NCI-H510A (cell line): ENCODE measurements at regions not wholly inside any gene's neighbourhood (a gene's known extent, or its start where the extent isn't known, plus 50 kb on each side); places are given as distances from the start of the nearest gene placed in this dataset.
A peak's percentile ranks its signal among the peaks of the same experiment; 100 is the strongest.

ENCODE experiments used
- DNase-seq: peaks from one replicate; lab custom pipeline; 2025; lab: John Stamatoyannopoulos, UW

- DNase-seq = no peak
Observed at GRCh38 chr14:66365388-66365787, 120.8 kb upstream of the CCDC196 start.

- DNase-seq = no peak
Observed at GRCh38 chr14:66369157-66369697, 116.9 kb upstream of the CCDC196 start.

GRCh38 chr14:66371776-66372175 is 114.4 kb upstream of the CCDC196 start:
- DNase-seq = no peak

DNA sequence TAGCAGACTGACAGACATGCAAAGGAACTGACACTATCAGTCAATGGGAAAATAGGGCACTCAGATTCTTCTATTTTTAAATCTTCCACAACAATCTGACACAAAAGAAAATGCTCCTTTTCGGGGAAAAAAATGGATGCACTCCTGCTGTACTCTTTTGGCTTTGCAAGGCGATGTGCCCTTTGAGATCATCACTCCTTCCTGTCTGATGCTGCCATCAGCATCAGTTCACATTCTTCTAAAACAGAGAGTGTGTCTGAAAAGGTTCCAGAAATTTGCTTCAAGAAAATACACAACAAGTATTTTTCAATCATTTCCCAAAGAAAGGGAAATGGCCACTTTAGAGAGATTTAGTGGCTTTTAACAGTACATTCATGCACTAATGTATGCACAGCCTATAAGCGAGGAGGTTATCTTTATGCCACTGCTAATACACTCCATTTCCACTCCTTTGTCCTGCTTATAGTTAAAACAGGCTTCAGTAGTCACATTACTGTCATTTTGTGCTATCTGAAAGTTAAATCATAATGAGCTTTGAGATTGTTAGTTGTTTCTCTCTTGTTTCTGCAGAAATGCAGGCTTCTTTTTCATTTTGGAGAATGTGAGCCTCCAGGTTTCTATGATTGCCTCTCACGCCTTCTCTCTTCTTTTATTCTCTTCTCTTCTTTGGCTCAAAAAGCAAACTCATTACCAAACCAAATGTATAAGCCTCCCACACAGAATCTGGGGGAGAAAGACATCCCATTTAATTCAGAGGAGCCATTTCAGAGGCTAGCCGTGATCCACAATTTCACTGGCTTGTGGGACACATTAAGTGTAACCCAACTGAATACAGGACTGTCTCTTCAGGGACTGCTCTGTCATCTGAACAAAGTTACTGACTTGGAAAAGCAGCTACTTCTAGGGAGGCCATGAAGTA is 110.9 kb upstream of the CCDC196 start:
- no peak for DNase-seq

- no peak for DNase-seq
Observed at GRCh38 chr14:66377574-66377973, 108.6 kb upstream of the CCDC196 start.

DNA sequence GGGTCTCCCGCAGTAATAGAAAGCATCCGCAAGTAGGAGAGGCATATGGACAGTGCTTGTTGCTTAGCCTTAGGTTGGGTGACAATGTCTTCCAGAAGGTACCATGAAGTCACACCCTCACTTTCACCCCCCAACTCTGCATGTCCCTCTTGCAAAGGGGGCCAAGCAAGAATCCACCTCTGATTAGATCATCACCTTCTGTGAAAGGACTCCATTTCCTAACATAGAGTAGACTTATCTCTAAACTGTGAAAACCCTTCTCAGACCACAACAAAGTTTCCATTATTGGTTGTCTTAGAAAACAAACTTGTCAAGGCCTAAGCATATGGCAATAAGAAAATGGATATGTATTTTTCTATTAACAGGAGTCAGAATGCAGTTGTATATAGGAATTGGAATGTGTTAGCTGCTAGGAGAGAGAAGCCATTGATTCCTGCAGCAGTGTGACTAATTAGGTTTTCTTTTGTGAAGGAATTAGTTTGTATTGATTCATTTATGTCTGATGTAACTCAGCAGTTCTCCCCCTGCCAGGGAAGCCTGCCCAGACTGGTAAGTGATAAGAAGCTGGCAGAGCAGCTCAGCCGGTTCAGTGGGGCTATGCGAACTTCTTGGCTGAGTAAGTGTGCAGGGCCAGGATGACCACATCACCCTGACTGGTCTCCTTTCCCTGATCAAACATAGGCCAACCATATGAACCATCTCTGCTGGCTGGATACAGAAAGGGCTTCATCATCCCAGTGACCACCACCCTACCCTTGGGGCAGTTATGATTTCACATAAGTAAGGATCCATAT is 107.3 kb upstream of the CCDC196 start:
- DNase-seq = no peak

GRCh38 chr14:66380143-66380542 is 106.0 kb upstream of the CCDC196 start:
- DNase-seq = no peak

GRCh38 chr14:66381755-66382154 is 104.4 kb upstream of the CCDC196 start:
- DNase-seq = no peak

DNA sequence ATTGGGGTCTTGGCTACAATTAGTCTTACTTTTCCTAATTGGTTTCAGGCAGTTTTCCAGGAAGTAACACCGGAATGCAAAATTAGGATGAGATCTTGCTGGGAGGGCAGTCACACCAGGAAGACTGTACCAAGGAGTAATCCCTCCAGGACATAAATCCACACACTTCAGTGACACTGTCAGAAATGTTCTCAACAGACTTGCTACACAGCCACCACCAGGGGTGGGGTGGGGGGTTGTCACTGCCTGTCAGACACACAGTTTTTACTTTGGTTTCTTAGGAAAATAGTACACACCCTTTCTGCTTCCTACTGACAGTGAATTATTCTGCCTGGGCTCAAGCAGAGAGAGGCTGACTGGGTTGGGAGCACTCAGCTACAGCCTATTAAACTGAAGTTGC is 102.9 kb upstream of the CCDC196 start:
- no peak for DNase-seq

DNA sequence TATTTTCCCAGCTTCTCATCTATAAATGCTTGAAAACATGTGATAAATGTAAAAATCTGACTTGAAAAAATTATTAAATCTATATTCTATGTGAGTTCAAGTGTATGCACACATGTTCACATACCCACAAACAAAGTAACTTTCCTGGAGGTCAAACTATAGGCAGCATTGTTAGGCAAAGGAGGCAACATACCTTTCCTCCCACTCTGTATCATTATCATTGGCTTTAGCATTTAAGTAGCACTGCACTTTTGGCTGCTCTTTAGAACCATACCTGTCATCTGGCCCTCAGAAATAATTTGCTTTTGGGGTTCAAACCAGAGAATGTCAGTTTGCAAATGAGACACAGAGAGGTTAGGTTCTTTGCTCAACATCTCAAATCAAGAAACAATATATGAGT is 102.4 kb upstream of the CCDC196 start:
- DNase-seq = no peak

- DNase-seq = no peak
Observed at GRCh38 chr14:66388516-66388915, 97.7 kb upstream of the CCDC196 start.

GRCh38 chr14:66389481-66389880 is 96.7 kb upstream of the CCDC196 start:
- DNase-seq = no peak

- DNase-seq = no peak
Observed at GRCh38 chr14:66395300-66395699, 90.9 kb upstream of the CCDC196 start.

DNA sequence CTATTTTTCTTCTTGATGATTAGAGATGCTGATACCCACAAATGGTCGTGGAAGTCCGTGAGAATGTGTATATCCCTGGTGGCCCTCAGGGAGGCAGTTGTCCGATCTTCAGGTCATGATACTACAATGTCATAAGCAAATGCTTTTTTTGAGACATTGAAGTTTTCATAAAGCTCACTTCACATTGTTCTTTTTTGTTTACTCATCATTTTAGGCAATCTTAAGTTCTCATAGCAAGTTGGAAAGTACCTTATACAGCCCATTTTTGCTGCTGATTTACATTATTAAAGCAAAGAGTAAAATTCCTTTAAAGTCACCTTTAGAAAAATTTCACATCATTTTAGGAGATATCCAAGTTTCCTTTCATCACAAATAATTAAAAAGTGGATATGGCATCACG is 90.0 kb upstream of the CCDC196 start:
- no peak for DNase-seq

- no peak for DNase-seq
Observed at GRCh38 chr14:66398437-66398836, 87.7 kb upstream of the CCDC196 start.

DNA sequence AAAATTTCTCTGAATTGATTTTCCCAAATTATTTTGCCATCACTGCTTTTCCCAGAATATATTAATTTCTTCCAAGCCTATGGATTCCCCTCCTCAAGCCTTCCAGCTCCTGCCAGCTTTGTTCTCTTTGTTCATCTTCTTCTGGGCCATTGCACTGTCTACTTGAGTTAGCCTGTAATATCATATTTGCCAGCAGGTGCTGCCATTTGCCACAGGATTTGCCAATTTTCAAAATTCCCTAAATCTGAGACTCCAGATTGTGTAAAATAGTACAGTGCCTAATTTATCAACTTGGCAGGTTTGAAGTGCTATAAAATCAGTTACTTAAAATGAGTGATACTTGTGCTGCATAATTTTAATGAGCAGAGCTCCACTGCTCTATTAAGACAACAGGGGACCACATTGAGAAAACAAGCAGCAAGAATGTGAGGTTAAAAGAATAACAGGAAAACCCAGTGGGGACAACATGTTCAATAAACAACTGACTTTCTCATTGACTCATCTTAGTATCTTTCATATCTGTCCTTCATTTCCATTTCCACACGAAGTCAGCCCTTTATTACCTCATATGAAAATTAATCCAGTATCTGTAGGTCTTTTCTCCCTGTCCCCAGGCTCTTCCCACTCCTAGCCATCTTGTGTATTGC is 84.6 kb upstream of the CCDC196 start:
- DNase-seq = no peak

- DNase-seq = peak; percentile 4
Observed at GRCh38 chr14:66403183-66403582, 83.0 kb upstream of the CCDC196 start.

- DNase-seq = no peak
Observed at GRCh38 chr14:66404051-66404545, 82.1 kb upstream of the CCDC196 start.

GRCh38 chr14:66405158-66405557 is 81.0 kb upstream of the CCDC196 start:
- DNase-seq = no peak

- no peak for DNase-seq
Observed at GRCh38 chr14:66413901-66414300, 72.3 kb upstream of the CCDC196 start.

DNA sequence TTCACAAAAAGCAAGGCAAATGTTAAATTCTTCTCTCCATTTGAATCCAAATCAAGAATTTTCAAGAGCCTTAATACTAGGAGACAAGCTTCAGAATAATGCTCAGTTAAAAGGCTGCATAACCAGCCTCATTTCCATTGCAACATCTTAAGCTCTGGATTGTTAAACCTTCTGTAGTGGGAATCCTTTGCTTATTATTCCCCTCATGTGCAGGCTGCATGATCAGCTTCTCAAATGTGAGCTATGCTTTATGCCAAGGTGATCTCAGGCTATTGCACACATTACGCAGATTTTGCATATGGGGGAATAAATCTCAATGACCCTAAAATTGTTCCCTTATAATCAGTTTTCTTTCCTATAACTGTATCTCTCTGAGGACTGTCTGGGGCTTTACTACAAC is 71.7 kb upstream of the CCDC196 start:
- DNase-seq = no peak
